HG02571 (cell line): ENCODE measurements at regions not wholly inside any gene's neighbourhood (a gene's known extent, or its start where the extent isn't known, plus 50 kb on each side); places are given as distances from the start of the nearest gene placed in this dataset.

ENCODE experiments used
- ATAC-seq: cut with Tn5 transposase; IDR thresholded peaks from one replicate; pipeline ENCODE4 v1.9.1; 2021; ENCODE audit warnings: mild to moderate bottlenecking, moderate library complexity; ENCODE audit not compliant: unreplicated experiment

DNA sequence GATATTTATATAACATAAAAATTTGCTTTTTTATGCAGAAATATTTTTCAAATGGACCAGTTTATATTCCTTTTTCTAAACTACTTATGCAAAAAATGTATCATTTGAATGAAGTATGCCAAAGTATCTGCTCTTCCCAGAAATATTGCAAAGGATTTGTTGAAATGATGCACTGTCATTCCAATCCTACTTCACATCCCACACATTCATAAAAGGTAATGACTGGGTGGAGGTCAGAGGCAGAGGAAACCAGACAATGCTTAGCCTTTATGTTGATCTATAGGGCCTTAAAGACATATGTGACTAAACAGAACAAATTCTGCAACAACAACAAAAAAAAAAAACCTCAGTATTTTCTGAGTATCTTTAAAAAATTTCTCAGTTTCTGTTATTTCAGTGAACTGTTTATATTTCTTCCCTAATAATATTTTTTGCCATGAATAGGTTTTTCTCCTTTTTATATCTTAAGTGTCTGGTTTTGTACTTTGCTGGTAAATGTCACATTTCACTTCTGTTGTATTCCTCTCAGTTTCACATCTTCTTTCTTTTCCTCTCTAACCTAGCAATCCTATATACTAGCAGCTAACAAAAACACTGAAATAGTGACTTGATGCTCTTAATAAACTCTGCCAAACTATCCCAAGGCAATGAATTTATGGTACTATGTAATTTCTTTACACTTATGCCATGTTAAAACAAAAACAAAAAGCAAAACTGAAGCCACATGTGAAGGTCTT lies 374.1 kb downstream of the BCKDHB start:
- ATAC-seq = no peak

DNA sequence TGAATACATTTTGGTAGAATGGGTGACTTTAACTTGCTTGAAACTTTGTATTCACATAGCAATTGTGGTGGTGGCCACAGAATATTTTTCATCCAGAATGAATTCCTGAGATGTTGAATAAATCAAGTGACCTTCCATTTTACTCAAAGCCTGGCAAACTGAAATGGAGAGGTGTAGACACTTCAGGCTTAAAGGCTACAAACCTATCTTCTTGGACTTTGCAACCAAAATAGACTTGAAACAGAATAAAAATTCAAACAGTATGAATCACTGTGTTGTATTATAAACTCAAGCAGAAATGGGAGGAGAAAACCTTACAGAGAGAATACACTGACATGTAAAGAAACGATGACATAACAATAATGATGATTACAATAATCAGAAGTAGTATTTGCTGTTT lies 371.6 kb downstream of the BCKDHB start:
- ATAC-seq = no peak

DNA sequence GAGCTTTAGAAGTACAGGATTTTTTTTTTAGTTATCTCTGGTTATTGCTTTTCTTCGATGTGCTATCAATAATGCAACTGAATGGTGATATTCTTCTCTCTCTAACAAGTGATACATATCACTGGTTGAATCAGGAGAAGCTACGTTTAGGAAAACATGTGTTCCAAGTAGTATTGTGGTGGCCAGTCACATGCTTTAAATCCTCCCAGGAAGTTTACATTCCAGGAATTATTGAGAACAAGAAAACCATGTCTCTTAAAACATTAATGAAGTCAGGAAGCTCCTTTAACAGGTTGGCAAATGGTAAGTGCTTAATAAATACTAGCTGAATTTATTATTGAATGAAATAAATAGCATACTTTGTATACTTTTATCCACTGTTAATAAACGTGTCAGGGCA lies 371.1 kb downstream of the BCKDHB start:
- no peak for ATAC-seq

DNA sequence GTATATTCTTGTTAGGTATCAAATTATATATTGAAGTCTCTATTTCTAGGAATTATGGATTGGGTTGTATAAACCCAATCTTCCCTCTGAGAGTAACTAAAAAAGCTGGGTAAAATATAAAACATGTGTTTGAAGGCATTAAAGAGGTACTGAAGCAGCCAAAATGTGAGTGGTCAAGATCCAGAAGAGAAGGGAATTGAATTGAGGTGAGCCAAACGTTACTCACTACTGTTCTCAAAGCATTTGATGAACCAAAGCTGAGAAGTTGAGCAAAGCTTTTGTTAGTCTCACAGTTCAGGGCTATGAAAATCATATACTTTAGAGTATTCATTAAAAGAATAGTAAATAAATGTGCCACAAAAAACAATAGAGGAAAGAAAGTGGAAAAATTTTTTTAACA lies 365.8 kb downstream of the BCKDHB start:
- no peak for ATAC-seq

DNA sequence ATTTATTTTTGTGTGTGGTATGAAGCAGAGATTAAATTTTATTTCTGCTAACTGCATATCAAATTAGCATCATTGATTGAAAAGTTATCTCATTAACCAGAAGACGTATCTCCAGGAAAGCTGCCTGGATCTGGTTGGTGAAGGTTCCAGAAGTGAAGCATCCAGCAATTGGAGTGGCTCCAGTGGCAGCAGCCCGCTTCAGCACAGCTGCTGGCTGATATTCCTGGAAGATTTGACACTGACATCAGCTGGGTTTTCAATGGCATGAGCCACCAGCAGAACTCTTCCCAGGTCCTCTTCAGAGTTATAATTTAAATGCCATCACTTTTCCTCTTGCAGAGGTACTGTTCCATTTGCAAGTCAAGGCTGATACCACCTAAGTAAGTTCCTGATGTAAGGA lies 363.5 kb downstream of the BCKDHB start:
- ATAC-seq = no peak

DNA sequence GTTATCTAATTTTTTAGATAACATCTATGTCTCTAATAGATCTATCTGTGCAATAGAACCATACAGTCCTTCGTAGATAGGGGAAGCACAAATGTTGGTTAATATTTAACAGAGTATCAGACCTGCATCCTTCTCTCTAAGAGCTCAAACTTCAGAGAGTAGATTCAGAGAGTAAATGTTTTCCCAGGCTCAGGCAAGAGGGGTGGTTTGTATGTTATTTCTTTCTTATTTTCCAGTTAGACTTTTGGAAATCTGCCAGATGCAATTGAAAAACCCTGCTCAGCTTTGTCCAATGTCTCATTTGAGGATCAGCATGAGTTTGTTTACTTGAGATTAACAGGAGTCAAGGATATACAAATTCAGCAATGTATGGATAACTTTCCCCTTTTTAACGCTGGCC lies 361.9 kb downstream of the BCKDHB start:
- ATAC-seq = no peak

DNA sequence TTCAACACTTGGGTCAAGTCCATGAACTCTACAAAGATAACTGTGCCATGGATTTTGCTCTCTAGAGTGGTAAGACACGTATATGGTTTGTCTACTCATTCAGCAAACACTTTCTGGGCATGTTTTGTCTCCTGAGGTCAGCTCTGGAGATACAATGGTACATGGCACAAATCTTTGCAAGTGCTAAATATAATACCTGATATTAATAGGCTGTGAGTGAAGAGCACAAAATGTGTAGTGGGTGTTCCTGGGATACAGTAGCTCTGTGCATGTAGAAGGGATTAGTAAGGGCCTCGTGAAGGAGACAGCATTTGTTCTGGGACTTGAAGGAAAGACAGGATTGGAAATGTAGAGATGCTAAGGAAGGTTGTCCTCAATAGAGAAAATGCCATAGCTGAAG lies 360.9 kb downstream of the BCKDHB start:
- no peak for ATAC-seq

DNA sequence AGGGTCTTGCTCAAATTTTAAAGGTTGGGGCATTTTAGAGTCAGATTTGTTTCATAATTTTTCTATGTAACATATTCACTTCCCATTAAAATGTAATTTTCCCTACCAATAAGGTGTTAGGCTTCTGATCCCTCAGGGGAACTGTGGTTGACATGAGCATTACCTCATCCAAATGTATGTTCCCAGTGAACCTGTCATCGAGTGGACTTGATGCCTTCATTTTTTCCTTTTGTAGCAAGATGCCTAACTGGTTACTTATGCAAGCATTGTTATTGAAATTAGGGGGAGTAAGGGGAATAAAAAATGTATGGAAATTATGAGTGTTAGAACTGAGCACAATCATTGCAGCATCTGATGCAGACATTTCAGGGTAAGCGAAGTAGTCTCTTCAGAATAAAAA lies 360.5 kb downstream of the BCKDHB start:
- no peak for ATAC-seq

DNA sequence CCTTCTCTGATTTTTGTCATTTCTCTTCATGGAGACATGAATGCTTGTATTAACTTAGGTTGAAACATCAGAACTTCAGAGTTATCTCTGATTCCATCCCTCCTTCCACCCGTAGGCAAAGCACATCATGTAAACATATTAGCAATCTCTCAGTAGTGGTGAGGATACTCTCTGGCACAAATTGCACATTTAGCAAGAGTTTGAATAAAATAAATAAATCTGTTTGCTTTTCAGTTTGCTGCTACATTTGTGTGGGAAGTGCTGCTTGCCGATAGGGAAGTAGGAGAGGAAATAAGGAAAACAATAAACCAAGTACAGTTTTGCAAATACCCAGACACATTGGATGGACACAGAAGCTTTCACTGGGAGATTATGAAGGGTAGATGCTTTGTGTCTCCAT lies 359.0 kb downstream of the BCKDHB start:
- no peak for ATAC-seq

DNA sequence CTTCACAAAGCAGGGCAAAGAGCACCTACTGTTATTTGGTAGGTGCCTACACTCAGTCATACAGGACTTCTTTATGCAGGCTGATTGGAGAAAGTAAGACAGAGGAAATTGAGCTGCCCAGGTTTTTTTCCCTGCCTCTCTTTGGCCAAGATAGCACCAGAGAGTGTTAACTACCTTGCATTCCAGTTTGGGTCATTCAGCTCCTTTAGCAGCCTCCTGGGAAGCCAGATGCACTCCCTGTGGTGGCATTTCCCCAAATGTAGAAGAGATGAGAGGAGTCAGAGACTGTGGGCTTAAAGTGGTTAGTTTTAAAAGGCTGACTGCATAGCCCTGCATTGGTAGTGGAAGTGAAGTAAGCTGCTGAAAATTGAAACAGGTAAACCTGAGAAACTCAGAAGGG lies 358.4 kb downstream of the BCKDHB start:
- no peak for ATAC-seq

DNA sequence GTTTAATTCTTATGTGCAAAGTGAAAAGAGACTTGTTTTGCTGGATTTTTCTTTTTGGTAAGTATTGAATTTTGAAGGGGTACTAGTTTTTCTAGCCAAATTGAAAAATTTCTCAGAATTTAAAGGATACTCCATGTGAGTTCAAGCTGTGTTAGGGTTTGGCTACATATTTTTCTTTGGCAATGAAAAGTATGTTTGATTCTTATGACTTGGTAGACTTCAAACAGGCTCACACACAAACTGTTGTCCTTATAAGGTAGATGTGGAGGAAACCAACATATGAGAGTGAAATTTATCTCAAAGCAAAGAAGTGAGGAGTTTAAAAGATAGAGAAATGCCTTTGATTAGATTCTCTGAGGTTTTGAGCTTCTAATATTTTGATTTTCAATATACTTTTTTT lies 356.7 kb downstream of the BCKDHB start:
- ATAC-seq = no peak

DNA sequence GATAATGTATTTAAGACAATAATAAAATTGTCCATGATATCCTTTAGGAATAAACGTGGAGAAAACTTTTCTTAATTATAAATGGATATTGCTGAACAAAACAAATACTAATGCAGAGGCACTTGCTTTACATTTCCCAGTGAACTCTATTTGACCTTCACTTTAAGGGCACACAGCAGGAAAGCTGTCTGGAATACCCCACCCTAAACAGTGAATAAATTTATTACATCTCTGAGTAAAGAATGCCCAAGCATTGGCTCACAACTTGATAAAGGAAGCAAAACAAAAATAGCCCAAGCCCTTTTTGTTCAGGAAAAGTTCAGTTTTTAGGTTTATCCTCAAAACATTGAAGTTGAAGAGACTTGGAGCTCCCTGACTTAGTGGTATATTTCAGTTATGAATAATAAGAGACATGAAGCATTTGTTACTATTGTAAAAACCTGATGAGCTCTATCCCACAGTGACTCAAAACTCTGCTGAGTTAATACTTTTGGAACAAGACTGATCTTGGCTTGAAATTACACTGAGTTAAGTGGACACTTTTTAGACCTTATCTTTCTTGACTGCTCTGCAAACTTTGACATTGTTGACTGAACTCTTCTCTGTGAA lies 353.9 kb downstream of the BCKDHB start:
- no peak for ATAC-seq

DNA sequence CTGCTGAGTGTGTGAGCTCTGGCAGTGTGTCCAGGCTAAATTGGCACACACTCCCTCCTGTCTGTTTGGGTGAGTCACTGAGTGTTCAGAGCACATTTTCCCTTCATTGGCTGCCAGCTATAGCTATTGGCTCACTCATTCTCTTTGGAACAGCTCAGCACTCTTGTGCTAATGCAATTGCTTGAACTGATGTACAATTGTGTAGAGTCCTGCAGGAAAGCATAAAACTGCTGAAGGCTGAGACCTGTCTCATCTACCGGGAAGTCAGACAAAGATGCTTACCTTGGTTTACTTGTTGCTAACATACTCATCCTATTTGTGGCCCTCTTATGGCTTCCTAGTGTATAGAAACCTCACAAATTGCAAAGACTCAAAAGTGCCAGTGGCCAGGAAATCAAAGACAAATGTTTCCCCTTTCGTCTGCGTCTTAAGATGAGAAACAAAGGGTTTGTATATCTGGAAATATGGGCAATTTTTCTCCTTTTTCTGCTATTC lies 351.0 kb downstream of the BCKDHB start:
- ATAC-seq = no peak

DNA sequence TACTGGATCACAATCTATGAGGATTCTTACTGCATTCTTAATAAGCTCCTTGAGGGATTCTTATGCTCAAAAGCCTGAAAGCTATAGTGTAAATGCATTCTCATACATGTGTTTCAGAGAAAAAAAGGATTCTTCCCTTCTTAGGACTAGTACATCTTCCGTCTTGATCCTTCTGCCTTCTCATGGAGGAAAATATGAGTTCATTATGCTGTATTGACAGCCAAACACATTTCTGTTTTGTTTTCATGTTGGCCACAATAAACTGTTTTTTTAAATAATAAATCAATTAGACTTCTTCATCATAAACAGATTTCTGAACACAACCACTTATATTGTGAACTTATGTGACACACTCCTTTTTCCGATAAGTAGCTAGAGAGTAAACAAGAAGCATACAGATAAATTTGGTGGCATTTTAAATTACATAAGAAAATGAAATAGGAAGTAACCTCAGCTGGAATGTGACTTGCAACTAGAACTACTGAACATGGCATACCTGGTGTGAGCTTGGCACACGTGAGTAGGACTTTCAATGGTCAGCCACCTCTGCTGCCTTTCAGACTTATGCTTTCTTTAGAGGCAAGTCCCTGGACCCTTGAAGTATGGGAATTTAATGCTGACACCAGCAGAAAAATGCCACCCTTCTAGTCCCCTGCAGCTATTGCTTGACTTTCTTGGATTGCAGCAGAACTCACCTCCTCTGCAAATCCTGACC lies 350.4 kb downstream of the BCKDHB start:
- ATAC-seq = no peak

DNA sequence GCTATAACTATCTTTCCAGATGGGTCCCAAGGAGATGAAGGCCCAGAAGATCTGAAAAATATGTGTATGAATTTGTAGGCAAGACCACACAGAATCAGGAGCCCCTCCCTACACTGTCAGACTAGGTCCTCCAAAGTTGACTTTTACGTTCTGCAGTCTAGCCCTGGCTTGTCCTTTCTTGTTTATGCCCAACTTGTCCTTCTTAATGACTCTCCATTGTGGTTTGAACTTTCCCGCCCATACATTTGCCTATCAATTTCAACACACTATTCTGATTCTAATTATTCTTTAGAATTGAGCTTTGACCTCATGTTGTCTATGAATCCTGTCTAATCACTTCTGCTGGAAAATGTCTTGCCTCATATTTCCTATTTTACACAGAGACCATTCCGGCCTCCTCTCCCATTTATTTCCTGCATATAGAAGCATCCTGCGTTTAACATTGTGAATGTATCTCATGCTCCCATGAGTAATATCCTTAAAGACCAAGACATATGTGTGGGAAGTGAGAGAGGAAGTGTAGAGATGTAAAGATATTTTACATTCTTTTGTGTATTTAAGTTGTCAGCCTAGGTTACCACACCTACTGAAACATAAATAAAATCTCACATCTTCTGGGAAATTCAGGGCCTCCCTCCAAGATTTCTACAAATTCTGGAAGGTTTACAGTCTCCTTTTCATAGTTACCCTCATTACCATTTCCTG lies 348.3 kb downstream of the BCKDHB start:
- no peak for ATAC-seq

DNA sequence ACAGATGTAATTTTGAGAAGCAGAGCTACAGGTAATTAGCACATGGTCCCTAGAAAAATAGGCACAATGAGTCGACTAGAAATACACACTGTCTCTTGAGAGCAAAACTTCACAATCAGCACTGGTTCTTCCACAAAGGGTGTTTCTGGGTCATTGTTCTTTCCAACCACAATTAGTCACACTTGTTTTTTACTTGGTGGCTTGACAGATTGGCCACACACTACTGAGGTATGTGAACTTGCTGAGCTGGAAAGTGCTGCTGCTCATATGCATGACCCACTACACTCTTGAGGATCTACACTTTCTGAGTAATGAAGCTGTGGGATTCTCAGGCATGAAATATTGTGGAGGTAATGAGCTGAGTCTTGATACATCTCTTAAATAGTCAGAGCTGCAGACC lies 347.7 kb downstream of the BCKDHB start:
- no peak for ATAC-seq

DNA sequence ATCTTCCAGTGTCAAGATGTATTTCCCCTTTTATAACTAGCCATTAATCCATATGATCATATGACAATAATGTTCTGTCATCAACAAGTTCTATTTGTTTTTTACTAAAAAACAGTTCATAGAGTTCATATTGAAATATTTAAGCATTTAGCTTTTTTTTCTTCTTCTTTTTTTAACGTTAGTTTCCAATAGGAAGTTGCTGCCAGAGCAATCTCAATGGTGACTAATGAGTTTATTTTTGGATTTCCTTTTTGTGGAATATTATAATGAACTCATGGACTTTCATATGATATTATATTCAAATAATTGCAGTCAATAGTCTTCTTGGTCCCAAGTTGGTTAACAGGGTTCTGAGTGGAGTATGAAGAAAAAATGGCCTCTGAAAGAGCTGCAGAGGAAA lies 343.3 kb downstream of the BCKDHB start:
- no peak for ATAC-seq

DNA sequence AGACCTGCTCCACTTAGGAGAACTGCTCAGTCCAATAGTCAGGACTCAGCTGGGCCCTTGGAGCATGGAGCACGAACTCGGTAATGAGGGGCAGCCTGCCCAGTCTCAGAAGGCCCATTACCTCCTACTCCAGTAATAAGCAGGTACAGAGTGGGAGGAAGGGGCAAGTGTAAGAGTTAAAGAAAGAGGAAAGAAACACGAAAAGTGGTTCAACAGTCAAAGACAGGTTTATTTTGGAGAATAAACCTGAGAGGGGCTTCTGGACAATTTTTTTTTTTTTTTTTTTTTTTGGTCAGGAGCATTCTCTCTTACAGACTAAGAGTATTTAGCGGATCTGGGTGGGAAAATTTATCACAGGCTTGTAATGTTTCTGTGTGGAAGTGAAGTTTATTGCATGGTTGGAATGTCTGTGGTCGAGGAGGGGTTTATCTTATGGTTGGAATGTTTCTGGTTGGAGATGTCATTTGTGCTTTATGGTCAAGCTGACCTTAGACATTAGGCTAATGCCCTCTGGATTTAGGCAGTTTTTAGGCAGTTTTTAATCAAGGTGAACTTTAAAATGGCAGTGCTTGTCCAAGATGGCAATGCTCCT lies 340.1 kb downstream of the BCKDHB start:
- ATAC-seq = no peak

DNA sequence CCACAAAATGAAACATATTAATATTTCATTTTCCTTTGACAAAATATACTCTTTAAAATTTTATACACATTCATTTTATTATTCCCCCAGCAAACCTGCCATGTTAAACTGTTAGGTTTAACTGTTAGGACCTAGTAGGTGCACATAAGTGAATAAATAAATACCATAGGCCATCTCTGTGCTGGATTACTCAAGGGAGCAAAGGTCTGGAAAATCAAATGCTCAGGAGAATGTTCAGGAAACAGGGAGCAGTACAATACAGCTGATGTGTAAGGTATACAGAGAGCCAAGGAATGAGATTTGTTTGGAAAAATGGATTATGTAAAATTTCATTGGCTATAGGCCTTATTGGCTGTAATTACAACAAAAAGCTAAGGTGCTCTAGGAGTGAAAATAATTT lies 339.3 kb downstream of the BCKDHB start:
- no peak for ATAC-seq

DNA sequence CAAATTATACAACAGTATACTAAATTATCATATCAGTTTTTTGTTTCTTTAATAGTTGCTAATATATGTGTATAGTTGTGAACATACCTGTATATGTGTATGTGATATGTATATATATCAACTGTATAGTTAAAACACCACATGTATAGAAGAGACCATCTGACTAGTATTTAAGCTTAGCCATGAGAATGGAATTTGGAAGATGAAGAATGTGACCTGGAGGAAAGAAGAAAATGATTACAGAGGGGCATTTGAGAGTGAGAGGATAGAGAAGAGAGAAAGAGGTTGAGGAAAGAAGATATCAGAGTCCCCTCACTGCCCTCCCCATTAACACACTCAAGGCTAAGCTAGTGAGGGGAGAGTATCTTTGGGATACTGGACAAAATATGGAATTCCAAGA lies 335.9 kb downstream of the BCKDHB start:
- no peak for ATAC-seq

DNA sequence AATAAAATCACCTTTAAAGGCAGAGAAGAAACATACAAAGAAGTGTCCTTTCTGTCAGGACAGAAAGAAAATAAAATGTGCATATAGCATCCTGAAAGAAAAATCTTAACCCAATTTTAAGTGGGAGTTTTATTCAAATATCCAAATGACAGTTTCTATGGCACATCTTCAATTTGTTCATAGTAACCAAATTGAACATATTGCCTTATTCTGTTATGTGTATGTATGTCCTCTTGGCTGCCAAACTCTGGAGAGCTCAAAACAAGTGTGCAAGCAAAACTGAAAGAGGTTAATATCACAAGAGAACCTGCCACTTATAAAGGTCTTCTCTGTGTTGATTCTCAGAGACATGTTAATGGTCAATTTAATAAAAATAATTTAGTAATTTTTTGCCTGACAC lies 334.7 kb downstream of the BCKDHB start:
- no peak for ATAC-seq
